ENCODE measurements at regions not wholly inside any gene's neighbourhood (a gene's known extent, or its start where the extent isn't known, plus 50 kb on each side); places are given as distances from the start of the nearest gene placed in this dataset.
"Not testable (repeated sequence)": the region's sequence is repeated elsewhere in the genome, so short reads cannot be mapped to it uniquely, and the experiment has no call there.

- intact Hi-C loops (cut with micrococcal nuclease) = no loop called here
Observed at GRCh38 chr4:14165222-14165920, 537.8 kb upstream of the BOD1L1 start.

GRCh38 chr4:14167876-14168510 lies 540.5 kb upstream of the BOD1L1 start:
- intact Hi-C loops (cut with micrococcal nuclease) = no loop called here

GRCh38 chr4:14168919-14169318 lies 541.4 kb upstream of the BOD1L1 start:
- intact Hi-C loops (cut with micrococcal nuclease) = no loop called here

- intact Hi-C loops (cut with micrococcal nuclease) = no loop called here
Observed at GRCh38 chr4:14169460-14169859, 541.9 kb upstream of the BOD1L1 start.

GRCh38 chr4:14169940-14170339 lies 542.4 kb upstream of the BOD1L1 start:
- intact Hi-C loops (cut with micrococcal nuclease) = not testable (repeated sequence)

- intact Hi-C loops (cut with micrococcal nuclease) = no loop called here
Observed at GRCh38 chr4:14176613-14177012, 549.1 kb upstream of the BOD1L1 start.

GRCh38 chr4:14177987-14178386 lies 550.5 kb upstream of the BOD1L1 start:
- intact Hi-C loops (cut with micrococcal nuclease) = no loop called here

GRCh38 chr4:14178421-14178820 lies 550.9 kb upstream of the BOD1L1 start:
- intact Hi-C loops (cut with micrococcal nuclease) = no loop called here

GRCh38 chr4:14180166-14180565 lies 552.6 kb upstream of the BOD1L1 start:
- intact Hi-C loops (cut with micrococcal nuclease) = no loop called here

- intact Hi-C loops (cut with micrococcal nuclease) = no loop called here
Observed at GRCh38 chr4:14180983-14181601, 553.6 kb upstream of the BOD1L1 start.

GRCh38 chr4:14182148-14182547 lies 554.6 kb upstream of the BOD1L1 start:
- intact Hi-C loops (cut with micrococcal nuclease) = no loop called here

- intact Hi-C loops (cut with micrococcal nuclease) = no loop called here
Observed at GRCh38 chr4:14184265-14184664, 556.7 kb upstream of the BOD1L1 start.

- intact Hi-C loops (cut with micrococcal nuclease) = no loop called here
Observed at GRCh38 chr4:14184767-14185166, 557.2 kb upstream of the BOD1L1 start.

GRCh38 chr4:14188214-14188613 lies 560.7 kb upstream of the BOD1L1 start:
- intact Hi-C loops (cut with micrococcal nuclease) = no loop called here

GRCh38 chr4:14193601-14194000 lies 566.1 kb upstream of the BOD1L1 start:
- intact Hi-C loops (cut with micrococcal nuclease) = no loop called here

GRCh38 chr4:14196131-14196530 lies 568.6 kb upstream of the BOD1L1 start:
- intact Hi-C loops (cut with micrococcal nuclease) = no loop called here

GRCh38 chr4:14215116-14215770 lies 587.7 kb upstream of the BOD1L1 start:
- intact Hi-C loops (cut with micrococcal nuclease) = no loop called here

GRCh38 chr4:14217401-14217800 lies 589.9 kb upstream of the BOD1L1 start:
- intact Hi-C loops (cut with micrococcal nuclease) = no loop called here

GRCh38 chr4:14218641-14219040 lies 591.1 kb upstream of the BOD1L1 start:
- intact Hi-C loops (cut with micrococcal nuclease) = no loop called here

GRCh38 chr4:14221176-14221575 lies 593.7 kb upstream of the BOD1L1 start:
- intact Hi-C loops (cut with micrococcal nuclease) = no loop called here

- intact Hi-C loops (cut with micrococcal nuclease) = no loop called here
Observed at GRCh38 chr4:14222377-14223029, 595.0 kb upstream of the BOD1L1 start.

- intact Hi-C loops (cut with micrococcal nuclease) = no loop called here
Observed at GRCh38 chr4:14223461-14223860, 595.9 kb upstream of the BOD1L1 start.
